SK-N-MC (cell line): ENCODE measurements at regions not wholly inside any gene's neighbourhood (a gene's known extent, or its start where the extent isn't known, plus 50 kb on each side); places are given as distances from the start of the nearest gene placed in this dataset.

Experiments used
- DNase-seq: peaks from one replicate; pipeline ENCODE4 v3.0.0-alpha.2; 2011; ENCODE audit warnings: low read depth, low spot score
- H3K27ac ChIP-seq: fragments of 200-600 bp; sonication (generic); 2 replicates; pipeline ENCODE4 v1.5.1; 2016; ENCODE audit warnings: mixed run types
- H3K36me3 ChIP-seq: fragments of 200-600 bp; sonication (generic); 2 replicates; pipeline ENCODE4 v1.6.1; 2017; ENCODE audit warnings: antibody characterized with exemption, low read length, mixed read lengths; ENCODE audit not compliant: insufficient read depth
- H3K4me3 ChIP-seq: fragments of 200-600 bp; sonication (generic); 2 replicates; pipeline ENCODE4 v1.5.1; 2016
- H3K9ac ChIP-seq: fragments of 200-600 bp; sonication (generic); 2 replicates; pipeline ENCODE4 v1.8.0; 2017; ENCODE audit warnings: mixed run types, mixed read lengths; ENCODE audit not compliant: insufficient read length
- H3K9me3 ChIP-seq: fragments of 200-600 bp; sonication (generic); 2 replicates; pipeline ENCODE4 v1.6.1; 2017; ENCODE audit warnings: low read depth, mild to moderate bottlenecking, antibody characterized with exemption, low read length, moderate library complexity, mixed read lengths
- EZH2 ChIP-seq: fragments of 200-600 bp; sonication (generic); IDR thresholded peaks from one replicate; pipeline ENCODE4 v1.6.1; 2017; ENCODE audit warnings: antibody characterized with exemption
- FOXP2 ChIP-seq: optimal IDR thresholded peaks from 2 replicates; pipeline ENCODE3; 2011; ENCODE audit warnings: mild to moderate bottlenecking, moderate library complexity; ENCODE audit not compliant: insufficient read depth; ENCODE audit errors: extremely low read length, control extremely low read depth
- POLR2AphosphoS5 ChIP-seq: IDR thresholded peaks from 2 replicates; pipeline ENCODE4 v1.6.1; 2012; ENCODE audit warnings: mild to moderate bottlenecking, low read depth, low read length, borderline replicate concordance

DNA sequence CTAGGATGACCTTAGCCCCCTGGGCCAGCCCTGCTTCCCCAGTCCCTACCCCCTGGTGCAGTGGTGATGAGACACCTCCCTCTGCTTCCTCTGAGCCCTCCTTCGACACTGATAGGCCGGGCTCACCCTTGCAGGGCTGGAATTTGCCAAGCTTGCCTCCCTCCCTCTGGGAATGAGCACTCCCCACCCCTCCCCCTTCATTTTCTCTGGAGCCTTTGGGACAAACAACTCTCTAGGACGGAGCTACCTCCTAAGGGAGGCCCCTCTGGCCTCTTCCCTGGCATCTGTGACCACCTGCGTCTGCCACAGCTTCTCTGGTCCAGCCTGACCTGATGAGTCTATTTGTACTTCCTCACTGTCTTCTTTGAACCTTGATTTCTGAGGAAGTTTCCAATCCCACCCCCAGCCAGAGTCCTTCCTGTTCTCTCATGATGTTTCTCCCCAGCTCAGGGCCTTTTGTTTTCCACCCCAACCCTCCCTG, 53.3 kb upstream of the ADA2 start:
- H3K9me3 ChIP-seq: no peaks in the 10 kb centered on the region
- TF ChIP-seq POLR2AphosphoS5 (no peak), FOXP2 (no peak), EZH2 (no peak)
- no peaks in the 10 kb centered on the region for H3K36me3 ChIP-seq
- H3K27ac ChIP-seq: peak overlapping the region; percentile 70
- no peak overlapping the region for H3K9ac ChIP-seq
- H3K4me3 ChIP-seq: no peak overlapping the region
- no peak for DNase-seq

DNA sequence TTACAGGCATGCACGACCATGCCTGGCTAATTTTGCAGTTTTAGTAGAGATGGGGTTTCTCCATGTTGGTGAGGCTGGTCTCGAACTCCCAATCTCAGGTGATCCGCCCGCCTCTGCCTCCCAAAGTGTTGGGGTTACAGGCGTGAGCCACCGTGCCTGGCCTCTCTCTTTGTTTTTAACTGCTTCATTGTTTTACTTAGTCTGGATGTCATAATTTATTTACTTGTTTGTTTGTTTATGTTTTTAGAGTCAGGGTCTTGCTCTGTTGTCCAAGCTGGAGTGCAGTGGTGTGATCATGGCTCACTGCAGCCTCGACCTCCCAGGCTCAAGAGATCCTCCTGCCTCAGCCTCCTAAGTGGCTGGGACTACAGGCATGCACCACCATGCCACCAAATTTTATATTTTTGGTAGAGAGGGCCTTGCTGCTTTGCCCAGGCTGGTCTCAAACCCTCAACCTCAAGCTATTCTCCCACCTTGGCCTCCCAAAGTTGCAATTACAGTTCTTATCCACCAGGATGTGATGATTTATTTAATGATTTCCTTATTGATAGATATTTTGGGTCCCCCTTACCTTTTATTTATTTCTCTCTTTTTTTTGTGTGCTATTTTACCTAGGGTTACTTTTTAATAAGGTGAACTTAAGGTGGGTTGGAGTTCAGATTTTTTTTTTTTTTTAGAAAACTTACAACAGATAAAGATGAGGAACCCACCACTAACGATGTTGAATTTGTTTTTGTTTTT, 52.6 kb upstream of the ADA2 start:
- no peak for DNase-seq
- H3K27ac ChIP-seq: no peak overlapping the region
- TF ChIP-seq FOXP2: no peak
- TF ChIP-seq POLR2AphosphoS5: no peak
- TF ChIP-seq EZH2: no peak
- H3K9me3 ChIP-seq: no peaks in the 10 kb centered on the region
- no peak overlapping the region for H3K9ac ChIP-seq
- no peak overlapping the region for H3K4me3 ChIP-seq
- no peaks in the 10 kb centered on the region for H3K36me3 ChIP-seq

GRCh38 chr22:17269607-17270261, 50.5 kb upstream of the ADA2 start:
- no peak overlapping the region for H3K4me3 ChIP-seq
- no peak overlapping the region for H3K9ac ChIP-seq
- TF ChIP-seq FOXP2 (no peak), POLR2AphosphoS5 (no peak), EZH2 (no peak)
- no peaks in the 10 kb centered on the region for H3K36me3 ChIP-seq
- DNase-seq: no peak
- H3K27ac ChIP-seq: no peak overlapping the region
- H3K9me3 ChIP-seq: no peaks in the 10 kb centered on the region

DNA sequence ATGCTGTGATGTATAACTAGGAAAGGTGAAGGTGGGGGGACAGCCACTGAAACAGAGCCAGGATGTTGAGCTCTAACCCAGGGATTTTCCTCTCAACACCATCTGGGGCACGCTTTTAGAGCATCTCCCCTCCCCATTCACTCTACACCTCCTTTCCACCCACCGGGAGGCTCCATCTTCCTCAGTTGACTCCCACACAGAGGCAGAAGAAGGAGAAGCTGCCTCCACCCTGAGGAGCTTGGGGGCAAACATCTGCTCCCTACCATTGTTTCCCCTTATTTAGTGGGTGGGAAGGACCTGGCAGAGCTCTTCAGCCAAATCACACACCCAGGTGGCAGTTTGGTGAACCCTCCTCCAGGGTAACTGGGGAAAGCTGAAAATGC, 50.0 kb upstream of the ADA2 start:
- TF ChIP-seq EZH2: no peak
- no peak for TF ChIP-seq FOXP2
- TF ChIP-seq POLR2AphosphoS5: no peak
- no peak for DNase-seq
- no peak overlapping the region for H3K27ac ChIP-seq
- no peak overlapping the region for H3K4me3 ChIP-seq
- no peaks in the 10 kb centered on the region for H3K9me3 ChIP-seq
- H3K36me3 ChIP-seq: no peaks in the 10 kb centered on the region
- H3K9ac ChIP-seq: no peak overlapping the region
